ENCODE measurements at regions not wholly inside any gene's neighbourhood (a gene's known extent, or its start where the extent isn't known, plus 50 kb on each side); places are given as distances from the start of the nearest gene placed in this dataset.

GRCh38 chr10:118210276-118210675, 131.8 kb downstream of the FAM204A start:
- Mint-ChIP-seq H3K27ac (no peak overlapping the region), H3K36me3 (ENCODE audit: low read depth) (no peaks in the 10 kb centered on the region), H3K4me3 (no peak overlapping the region), H3K4me1 (ENCODE audit: low read depth) (peaks cover 6% of the 10 kb centered on the region), H3K9me3 (no peaks in the 10 kb centered on the region), H3K27me3 (no peaks in the 10 kb centered on the region)
- intact Hi-C loops (cut with micrococcal nuclease) = no loop called here

- Mint-ChIP-seq H3K27ac (no peak overlapping the region), H3K36me3 (ENCODE audit: low read depth) (no peaks in the 10 kb centered on the region), H3K4me3 (no peak overlapping the region), H3K4me1 (ENCODE audit: low read depth) (peaks cover 6% of the 10 kb centered on the region), H3K9me3 (no peaks in the 10 kb centered on the region), H3K27me3 (no peaks in the 10 kb centered on the region)
- intact Hi-C loops (cut with micrococcal nuclease) = no loop called here
Observed at GRCh38 chr10:118209215-118209614, 132.9 kb downstream of the FAM204A start.

GRCh38 chr10:118207470-118208007, 134.6 kb downstream of the FAM204A start:
- no peaks in the 10 kb centered on the region for H3K36me3 Mint-ChIP-seq (ENCODE audit: low read depth)
- H3K4me3 Mint-ChIP-seq = no peak overlapping the region
- no peaks in the 10 kb centered on the region for H3K9me3 Mint-ChIP-seq
- intact Hi-C loops (cut with micrococcal nuclease) = no loop called here
- H3K27ac Mint-ChIP-seq = no peak overlapping the region
- no peaks in the 10 kb centered on the region for H3K4me1 Mint-ChIP-seq (ENCODE audit: low read depth)
- H3K27me3 Mint-ChIP-seq = peaks cover 3% of the 10 kb centered on the region

GRCh38 chr10:118204292-118204943, 137.7 kb downstream of the FAM204A start:
- H3K36me3 Mint-ChIP-seq (ENCODE audit: low read depth) = no peaks in the 10 kb centered on the region
- intact Hi-C loops (cut with micrococcal nuclease) = no loop called here
- no peaks in the 10 kb centered on the region for H3K4me1 Mint-ChIP-seq (ENCODE audit: low read depth)
- H3K9me3 Mint-ChIP-seq = no peaks in the 10 kb centered on the region
- peaks cover 7% of the 10 kb centered on the region for H3K27me3 Mint-ChIP-seq
- H3K4me3 Mint-ChIP-seq = no peak overlapping the region
- no peak overlapping the region for H3K27ac Mint-ChIP-seq

GRCh38 chr10:118203461-118203860, 138.7 kb downstream of the FAM204A start:
- H3K36me3 Mint-ChIP-seq (ENCODE audit: low read depth) = no peaks in the 10 kb centered on the region
- H3K27me3 Mint-ChIP-seq = peaks cover 7% of the 10 kb centered on the region
- no peaks in the 10 kb centered on the region for H3K9me3 Mint-ChIP-seq
- no peaks in the 10 kb centered on the region for H3K4me1 Mint-ChIP-seq (ENCODE audit: low read depth)
- no peak overlapping the region for H3K4me3 Mint-ChIP-seq
- intact Hi-C loops (cut with micrococcal nuclease) = no loop called here
- no peak overlapping the region for H3K27ac Mint-ChIP-seq

GRCh38 chr10:118195729-118196128, 146.4 kb downstream of the FAM204A start:
- Mint-ChIP-seq H3K4me3 (no peak overlapping the region), H3K27me3 (peaks cover 2% of the 10 kb centered on the region), H3K4me1 (ENCODE audit: low read depth) (no peaks in the 10 kb centered on the region), H3K27ac (no peak overlapping the region), H3K9me3 (no peaks in the 10 kb centered on the region), H3K36me3 (ENCODE audit: low read depth) (no peaks in the 10 kb centered on the region)
- intact Hi-C loops (cut with micrococcal nuclease) = no loop called here

- H3K9me3 Mint-ChIP-seq = no peaks in the 10 kb centered on the region
- H3K4me1 Mint-ChIP-seq (ENCODE audit: low read depth) = no peaks in the 10 kb centered on the region
- no peaks in the 10 kb centered on the region for H3K36me3 Mint-ChIP-seq (ENCODE audit: low read depth)
- H3K27me3 Mint-ChIP-seq = no peaks in the 10 kb centered on the region
- intact Hi-C loops (cut with micrococcal nuclease) = no loop called here
- H3K27ac Mint-ChIP-seq = no peak overlapping the region
- H3K4me3 Mint-ChIP-seq = no peak overlapping the region
Observed at GRCh38 chr10:118193642-118194041, 146.9 kb upstream of the RAB11FIP2 start.

GRCh38 chr10:118181021-118181420, 134.3 kb upstream of the RAB11FIP2 start:
- Mint-ChIP-seq H3K36me3 (ENCODE audit: low read depth) (no peaks in the 10 kb centered on the region), H3K27ac (no peak overlapping the region), H3K4me1 (ENCODE audit: low read depth) (no peaks in the 10 kb centered on the region), H3K27me3 (no peaks in the 10 kb centered on the region), H3K4me3 (no peak overlapping the region), H3K9me3 (no peaks in the 10 kb centered on the region)
- intact Hi-C loops (cut with micrococcal nuclease) = no loop called here

GRCh38 chr10:118175148-118175547, 128.4 kb upstream of the RAB11FIP2 start:
- Mint-ChIP-seq H3K27ac (no peak overlapping the region), H3K27me3 (no peaks in the 10 kb centered on the region), H3K4me3 (no peak overlapping the region), H3K9me3 (no peaks in the 10 kb centered on the region), H3K36me3 (ENCODE audit: low read depth) (no peaks in the 10 kb centered on the region), H3K4me1 (ENCODE audit: low read depth) (no peaks in the 10 kb centered on the region)
- intact Hi-C loops (cut with micrococcal nuclease) = no loop called here

- Mint-ChIP-seq H3K4me3 (no peak overlapping the region), H3K36me3 (ENCODE audit: low read depth) (no peaks in the 10 kb centered on the region), H3K9me3 (no peaks in the 10 kb centered on the region), H3K27ac (no peak overlapping the region), H3K4me1 (ENCODE audit: low read depth) (no peaks in the 10 kb centered on the region), H3K27me3 (no peaks in the 10 kb centered on the region)
- intact Hi-C loops (cut with micrococcal nuclease) = no loop called here
Observed at GRCh38 chr10:118173296-118173695, 126.6 kb upstream of the RAB11FIP2 start.

GRCh38 chr10:118171861-118172260, 125.1 kb upstream of the RAB11FIP2 start:
- Mint-ChIP-seq H3K36me3 (ENCODE audit: low read depth) (no peaks in the 10 kb centered on the region), H3K27me3 (no peaks in the 10 kb centered on the region), H3K9me3 (no peaks in the 10 kb centered on the region), H3K4me3 (no peak overlapping the region), H3K4me1 (ENCODE audit: low read depth) (no peaks in the 10 kb centered on the region), H3K27ac (no peak overlapping the region)
- intact Hi-C loops (cut with micrococcal nuclease) = no loop called here

GRCh38 chr10:118167056-118167700, 120.4 kb upstream of the RAB11FIP2 start:
- intact Hi-C loops (cut with micrococcal nuclease) = no loop called here
- Mint-ChIP-seq H3K9me3 (no peaks in the 10 kb centered on the region), H3K36me3 (ENCODE audit: low read depth) (no peaks in the 10 kb centered on the region), H3K27ac (no peak overlapping the region), H3K27me3 (no peaks in the 10 kb centered on the region), H3K4me3 (no peak overlapping the region), H3K4me1 (ENCODE audit: low read depth) (no peaks in the 10 kb centered on the region)

- no peaks in the 10 kb centered on the region for H3K4me1 Mint-ChIP-seq (ENCODE audit: low read depth)
- no peak overlapping the region for H3K4me3 Mint-ChIP-seq
- H3K36me3 Mint-ChIP-seq (ENCODE audit: low read depth) = no peaks in the 10 kb centered on the region
- intact Hi-C loops (cut with micrococcal nuclease) = no loop called here
- H3K27me3 Mint-ChIP-seq = no peaks in the 10 kb centered on the region
- H3K9me3 Mint-ChIP-seq = no peaks in the 10 kb centered on the region
- no peak overlapping the region for H3K27ac Mint-ChIP-seq
Observed at GRCh38 chr10:118163217-118163616, 116.5 kb upstream of the RAB11FIP2 start.

- H3K36me3 Mint-ChIP-seq (ENCODE audit: low read depth) = no peaks in the 10 kb centered on the region
- no peaks in the 10 kb centered on the region for H3K9me3 Mint-ChIP-seq
- H3K4me3 Mint-ChIP-seq = no peak overlapping the region
- no peak overlapping the region for H3K27ac Mint-ChIP-seq
- no peaks in the 10 kb centered on the region for H3K27me3 Mint-ChIP-seq
- intact Hi-C loops (cut with micrococcal nuclease) = no loop called here
- H3K4me1 Mint-ChIP-seq (ENCODE audit: low read depth) = no peaks in the 10 kb centered on the region
Observed at GRCh38 chr10:118161461-118162246, 114.9 kb upstream of the RAB11FIP2 start.

All from dendritic cell treated with granulocyte-macrophage colony-stimulating factor and Interleukin-4, amounts not matched to agents 40 ng/mL and 50 ng/mL, for 4 days (primary cell).